ENCODE measurements at regions not wholly inside any gene's neighbourhood (a gene's known extent, or its start where the extent isn't known, plus 50 kb on each side); places are given as distances from the start of the nearest gene placed in this dataset.

GRCh38 chr10:2984682-2985081 lies 82.7 kb upstream of the PFKP start:
- TF ChIP-seq CTCF (IDR thresholded peaks at IDR 0.05) (no peak), POLR2A (IDR thresholded peaks at IDR 0.05) (no peak), POLR2AphosphoS5 (IDR thresholded peaks at IDR 0.05; ENCODE audit: insufficient read depth in 1 of 2, low read depth in 1 of 2) (no peak)
